HepG2 (cell line): ENCODE measurements at regions not wholly inside any gene's neighbourhood (a gene's known extent, or its start where the extent isn't known, plus 50 kb on each side); places are given as distances from the start of the nearest gene placed in this dataset.

Source experiments
- ATAC-seq: fragments of 200-7000 bp; cut with Tn5 transposase; 3 replicates; pipeline ENCODE4 v1.9.1; 2020; ENCODE audit warnings: mild to moderate bottlenecking, moderate library complexity
- BruUV-seq: library from RNA; stranded (reverse); fragments of 400-500 nt; replicated peaks from 2 replicates; lab custom pipeline; 2021; lab: Mats Ljungman, UMichigan
- CTCF ChIA-PET: fragments of 300-600 bp; formaldehyde crosslinking; extraction: SDS; loops from one replicate; lab custom pipeline; 2021; ENCODE audit warnings: low total read pairs, inconsistent platforms, low intra/inter-chr PET ratio; lab: Yijun Ruan, JAX
- POLR2A ChIA-PET: fragments of 350-600 bp; sonication (Branson Sonifier 250); formaldehyde crosslinking; loops from one replicate; lab custom pipeline; 2020; ENCODE audit warnings: antibody characterized with exemption, inconsistent platforms; lab: Yijun Ruan, JAX
- DNase-seq: peaks from one replicate; pipeline ENCODE4 v3.0.0-alpha.2; 2015; ENCODE audit warnings: low spot score
- FAIRE-seq: peaks from 3 replicates; lab custom pipeline; 2011; peaks lifted over from hg19 to GRCh38; lab: Jason Lieb, UNC
- H2AFZ ChIP-seq: one replicate; pipeline ENCODE4 v1.6.1; 2011; ENCODE audit warnings: low read length, inconsistent platforms
- H3K27ac ChIP-seq: fragments of 300-600 bp; 3 replicates; pipeline ENCODE4 v1.8.0; 2011; ENCODE audit warnings: mixed run types, mild to moderate bottlenecking, mixed read lengths, low read length, inconsistent platforms; ENCODE audit not compliant: insufficient read depth; ENCODE audit errors: extremely low read length
- H3K27me3 ChIP-seq, 2 experiments: fragments of 200-600 bp in 1 of 2; 2 replicates in 1 of 2; 3 replicates in 1 of 2; pipeline versions ENCODE4 v1.6.0 to v1.8.0; 2011; ENCODE audit warnings: low read length in 2 of 2, mild to moderate bottlenecking in 2 of 2, moderate library complexity in 2 of 2, inconsistent platforms in 1 of 2; ENCODE audit not compliant: insufficient read depth in 2 of 2, control insufficient read depth in 1 of 2
- H3K36me3 ChIP-seq, 2 experiments: fragments of 200-600 bp in 1 of 2; replicated peaks in 1 of 2; 2 replicates in 1 of 2; 3 replicates in 1 of 2; pipeline versions ENCODE4 v1.5.1 to v1.8.0; 2011; ENCODE audit warnings: low read length in 2 of 2, inconsistent platforms in 1 of 2; ENCODE audit not compliant: insufficient read depth in 2 of 2, control insufficient read depth in 1 of 2
- H3K4me1 ChIP-seq: 2 replicates; pipeline ENCODE4 v1.5.1; 2012; ENCODE audit warnings: low read length, inconsistent platforms; ENCODE audit not compliant: insufficient read depth
- H3K4me2 ChIP-seq: 2 replicates; pipeline ENCODE4 v1.6.0; 2011; ENCODE audit warnings: low read depth, low read length, inconsistent platforms
- H3K4me3 ChIP-seq, 3 experiments: fragments of 200-600 bp in 1 of 3; sonication (generic), shearing (Covaris generic) in 1 of 3; replicated peaks in 1 of 3; 2 replicates each; pipeline ENCODE4 v1.5.1; 2011 to 2016; ENCODE audit warnings: low read length in 3 of 3, inconsistent platforms in 2 of 3, low read depth in 2 of 3, mild to moderate bottlenecking in 2 of 3, control low read depth in 1 of 3, mixed read lengths in 1 of 3; ENCODE audit not compliant: insufficient read depth in 1 of 3
- H3K79me2 ChIP-seq: one replicate; pipeline ENCODE4 v1.6.1; 2011; ENCODE audit warnings: low read length, inconsistent platforms; ENCODE audit not compliant: insufficient read depth
- H3K9ac ChIP-seq: 2 replicates; pipeline ENCODE4 v1.6.0; 2011; ENCODE audit warnings: mild to moderate bottlenecking, low read depth, low read length, inconsistent platforms; ENCODE audit not compliant: insufficient read depth
- H3K9me3 ChIP-seq: 2 replicates; pipeline ENCODE4 v1.5.1; 2012; ENCODE audit warnings: mild to moderate bottlenecking, low read length
- H4K20me1 ChIP-seq: 2 replicates; pipeline ENCODE4 v1.6.0; 2011; ENCODE audit warnings: inconsistent platforms, mild to moderate bottlenecking, low read length, moderate library complexity; ENCODE audit not compliant: insufficient read depth
- ARID3A ChIP-seq: IDR thresholded peaks from 2 replicates; pipeline ENCODE4 v1.6.1; 2012; ENCODE audit warnings: low read depth, low read length, improper control_type of control experiment
- ARNT2 ChIP-seq: sonication (generic); formaldehyde crosslinking; IDR thresholded peaks from 2 replicates; pipeline ENCODE4 v1.8.0; 2022; ENCODE audit warnings: mild to moderate bottlenecking, low read depth, missing genetic modification reagents, moderate library complexity
- ASH2L ChIP-seq: fragments of 300-600, 200-600 bp; sonication (generic); IDR thresholded peaks from 2 replicates; pipeline ENCODE4 v1.7.0; 2017; ENCODE audit warnings: low read depth, mild to moderate bottlenecking, moderate library complexity, mixed read lengths, low read length; ENCODE audit not compliant: insufficient read length
- BCLAF1 ChIP-seq: fragments of 450-650 bp; IDR thresholded peaks from 2 replicates; pipeline ENCODE4 v1.6.1; 2017; ENCODE audit warnings: mild to moderate bottlenecking
- HMGA1 ChIP-seq: sonication (generic); formaldehyde crosslinking; conservative IDR thresholded peaks from 2 replicates; pipeline ENCODE4 v1.4.0; 2020; ENCODE audit warnings: missing genetic modification reagents
- PCBP2 ChIP-seq: fragments of 200-400 bp; formaldehyde crosslinking; optimal IDR thresholded peaks from 2 replicates; pipeline ENCODE3; 2018; ENCODE audit warnings: low read length, low read depth; ENCODE audit not compliant: poor library complexity, severe bottlenecking
- REXO4 ChIP-seq: sonication (generic); formaldehyde crosslinking; IDR thresholded peaks from 2 replicates; pipeline ENCODE4 v1.8.0; 2022; ENCODE audit warnings: missing genetic modification reagents, mild to moderate bottlenecking, borderline replicate concordance
- SMYD3 ChIP-seq: sonication (generic); formaldehyde crosslinking; IDR thresholded peaks from 2 replicates; pipeline ENCODE4 v1.8.1; 2023; ENCODE audit warnings: mild to moderate bottlenecking, missing genetic modification reagents
- ZNF24 ChIP-seq: fragments of 450-650 bp; IDR thresholded peaks from 2 replicates; pipeline ENCODE4 v1.6.1; 2017; ENCODE audit warnings: antibody characterized with exemption, mild to moderate bottlenecking
- WGBS: methylation state at CpG from one replicate; pipeline ENCODE4 v1.1.6; 2017; ENCODE audit warnings: low lambda C conversion rate; 5-methylcytosine and 5-hydroxymethylcytosine counted together
- in situ Hi-C: cut with HindIII; loops from 2 replicates; pipeline ENCODE4 v1.10.0; 2017; ENCODE audit warnings: low pct_unique_long_range_greater_than_20kb; ENCODE audit not compliant: extremely low pct_ligation_motif_present
- intact Hi-C: fragments of 100-400 bp; cut with micrococcal nuclease; formaldehyde crosslinking; loops from one replicate; pipeline ENCODE4 v1.10.0; 2022; ENCODE audit not compliant: unreplicated experiment

- TF ChIP-seq ARNT2 (CRISPR knock-in tag) (no peak), ZNF24 (no peak), PCBP2 (no peak), HMGA1 (CRISPR knock-in tag) (no peak), SMYD3 (CRISPR knock-in tag) (no peak), REXO4 (CRISPR knock-in tag) (no peak)
Observed at GRCh38 chr2:183872131-183872530, 726.2 kb upstream of the ZNF804A start (continued).

GRCh38 chr2:183881978-183882377, 716.4 kb upstream of the ZNF804A start:
- H3K27me3 ChIP-seq = no peaks in the 10 kb centered on the region; a peak in 1 of 5 replicates
- H3K9me3 ChIP-seq = peaks cover 37% of the 10 kb centered on the region
- H3K79me2 ChIP-seq = no peaks in the 10 kb centered on the region
- BruUV-seq = no TSS peak
- H3K4me3 ChIP-seq = no peak overlapping the region
- FAIRE-seq (no peak), ATAC-seq (no peak), DNase-seq (no peak)
- no peak overlapping the region for H3K27ac ChIP-seq
- no peak overlapping the region for H2AFZ ChIP-seq
- intact Hi-C loops (no loop called here), in situ Hi-C loops (no loop called here)
- H3K4me1 ChIP-seq = no peaks in the 10 kb centered on the region
- H3K9ac ChIP-seq = no peak overlapping the region
- 10% methylated on average over 1 of the region's 1 CpG for WGBS
- no peaks in the 10 kb centered on the region for H3K36me3 ChIP-seq
- CTCF ChIA-PET = no interaction called here
- TF ChIP-seq ARID3A (no peak), BCLAF1 (no peak), ASH2L (no peak)
- TF ChIP-seq, all 625 proteins: peak for 0
- H3K4me2 ChIP-seq = no peak overlapping the region
- H4K20me1 ChIP-seq = no peaks in the 10 kb centered on the region
- POLR2A ChIA-PET = no interaction called here
